Endothelial cell of umbilical vein (primary cell): ENCODE measurements at regions not wholly inside any gene's neighbourhood (a gene's known extent, or its start where the extent isn't known, plus 50 kb on each side); places are given as distances from the start of the nearest gene placed in this dataset.
A peak's percentile ranks its signal among the peaks of the same experiment; 100 is the strongest.

Experiments used
- BruUV-seq: library from RNA; stranded (reverse); fragments of 400-500 nt; replicated peaks from 2 replicates; lab custom pipeline; 2021; lab: Mats Ljungman, UMichigan
- CTCF ChIA-PET: fragments of 300-600, 350-600 bp; sonication (Branson Sonifier 250); formaldehyde crosslinking; loops from one replicate; lab custom pipeline; 2021; ENCODE audit warnings: antibody characterized with exemption, inconsistent platforms; lab: Charles Lee
- POLR2A ChIA-PET: fragments of 300-600, 350-600 bp; sonication (Branson Sonifier 250); formaldehyde crosslinking; loops from one replicate; lab custom pipeline; 2021; ENCODE audit warnings: antibody characterized with exemption, inconsistent platforms; lab: Charles Lee
- DNase-seq: peaks from one replicate; pipeline ENCODE4 v3.0.0-alpha.2; 2011; ENCODE audit warnings: low read depth, low spot score
- FAIRE-seq: peaks from 2 replicates; lab custom pipeline; 2011; peaks lifted over from hg19 to GRCh38; lab: Jason Lieb, UNC
- H2AFZ ChIP-seq: 2 replicates; pipeline ENCODE4 v1.6.0; 2012; ENCODE audit warnings: low read depth, low read length, control low read depth, inconsistent platforms
- H3K27ac ChIP-seq: 2 replicates; pipeline ENCODE4 v1.5.1; 2011; ENCODE audit warnings: low read depth, mild to moderate bottlenecking, control low read depth, low read length, moderate library complexity; ENCODE audit not compliant: insufficient read depth
- H3K27me3 ChIP-seq, 2 experiments: 2 replicates each; pipeline versions ENCODE4 v1.6.0 to v1.6.1; 2011; ENCODE audit warnings: low read length in 2 of 2, mixed read lengths in 1 of 2; ENCODE audit not compliant: control insufficient read depth in 2 of 2, insufficient read depth in 2 of 2
- H3K36me3 ChIP-seq, 2 experiments: 2 replicates in 1 of 2; 3 replicates in 1 of 2; pipeline ENCODE4 v1.5.1; 2011; ENCODE audit warnings: low read length in 2 of 2, mild to moderate bottlenecking in 1 of 2, moderate library complexity in 1 of 2; ENCODE audit not compliant: control insufficient read depth in 2 of 2, insufficient read depth in 2 of 2; ENCODE audit errors: extremely low read depth in 1 of 2
- H3K4me1 ChIP-seq: 3 replicates; pipeline ENCODE4 v1.5.1; 2011; ENCODE audit warnings: mild to moderate bottlenecking, low read length; ENCODE audit not compliant: control insufficient read depth, insufficient read depth; ENCODE audit errors: extremely low read depth
- H3K4me2 ChIP-seq: 2 replicates; pipeline ENCODE4 v1.6.1; 2011; ENCODE audit warnings: low read length, control low read depth, mixed read lengths; ENCODE audit not compliant: insufficient read depth
- H3K4me3 ChIP-seq, 3 experiments: fragments of 200-600 bp in 1 of 3; sonication (generic), shearing (Covaris generic) in 1 of 3; replicated peaks in 1 of 3; 2 replicates each; pipeline ENCODE4 v1.5.1; 2011 to 2016; ENCODE audit warnings: control low read depth in 3 of 3, low read length in 3 of 3, mild to moderate bottlenecking in 2 of 3, inconsistent platforms in 1 of 3, low read depth in 1 of 3, moderate library complexity in 1 of 3; ENCODE audit not compliant: insufficient read depth in 1 of 3
- H3K79me2 ChIP-seq: 2 replicates; pipeline ENCODE4 v1.6.0; 2012; ENCODE audit warnings: low read length, inconsistent platforms; ENCODE audit not compliant: control insufficient read depth, insufficient read depth
- H3K9ac ChIP-seq: replicated peaks from 2 replicates; pipeline ENCODE3; 2011; ENCODE audit warnings: low read length, control low read depth; ENCODE audit not compliant: insufficient read depth; ENCODE audit errors: extremely low read depth
- H3K9me1 ChIP-seq: replicated peaks from 3 replicates; pipeline ENCODE4 v1.6.0; 2011; ENCODE audit warnings: mild to moderate bottlenecking, low read length; ENCODE audit not compliant: control insufficient read depth, insufficient read depth; ENCODE audit errors: extremely low read depth
- H3K9me3 ChIP-seq: replicated peaks from 2 replicates; pipeline ENCODE4 v1.5.1; 2012; ENCODE audit warnings: low read length, inconsistent platforms; ENCODE audit not compliant: control insufficient read depth, insufficient read depth
- H4K20me1 ChIP-seq: replicated peaks from 2 replicates; pipeline ENCODE3; 2011; ENCODE audit warnings: mild to moderate bottlenecking, low read length; ENCODE audit not compliant: control insufficient read depth, insufficient read depth; ENCODE audit errors: extremely low read depth
- EZH2 ChIP-seq: IDR thresholded peaks from 2 replicates; pipeline ENCODE4 v1.6.1; 2012; ENCODE audit warnings: borderline replicate concordance, low read depth, mild to moderate bottlenecking, moderate library complexity, low read length, inconsistent platforms; ENCODE audit not compliant: severe bottlenecking
- FOS ChIP-seq: IDR thresholded peaks from 2 replicates; pipeline ENCODE4 v1.6.1; 2011; ENCODE audit warnings: mild to moderate bottlenecking, low read length, moderate library complexity, borderline replicate concordance; ENCODE audit not compliant: insufficient read depth
- GATA2 ChIP-seq: IDR thresholded peaks from 2 replicates; pipeline ENCODE4 v1.7.0; 2011; ENCODE audit warnings: low read depth, mild to moderate bottlenecking, moderate library complexity, mixed read lengths, low read length; ENCODE audit not compliant: insufficient read length, insufficient read depth
- MAX ChIP-seq: IDR thresholded peaks from 2 replicates; pipeline ENCODE4 v1.6.1; 2011; ENCODE audit not compliant: insufficient read depth, insufficient read length
- POLR2A ChIP-seq: IDR thresholded peaks from 2 replicates; pipeline ENCODE4 v1.6.1; 2012; ENCODE audit warnings: low read depth, mild to moderate bottlenecking, control low read depth, low read length
- POLR2AphosphoS5 ChIP-seq: IDR thresholded peaks from 2 replicates; pipeline ENCODE4 v1.6.1; 2012; ENCODE audit warnings: low read depth, mild to moderate bottlenecking, control low read depth, low read length, moderate library complexity; ENCODE audit not compliant: insufficient read depth
- dilution Hi-C: fragments of 300-500 bp; cut with MboI; formaldehyde crosslinking; loops from one replicate; pipeline ENCODE4 v1.15.0; 2019; ENCODE audit warnings: low sequenced_read_pairs; ENCODE audit not compliant: extremely low pct_ligation_motif_present
- intact Hi-C: fragments of 100-400 bp; cut with micrococcal nuclease; formaldehyde crosslinking; loops from one replicate; pipeline ENCODE4 v1.10.0; 2022
- TF ChIP-seq, protein P1 (sequence below), 2 donors: IDR thresholded peaks; 1 replicate in 1 of 2; 2 replicates in 1 of 2; pipeline ENCODE4 v1.5.1; 2011; ENCODE audit warnings: low read length in 2 of 2, mild to moderate bottlenecking in 2 of 2, moderate library complexity in 2 of 2, control low read depth in 1 of 2, inconsistent platforms in 1 of 2, low read depth in 1 of 2; ENCODE audit not compliant: insufficient read depth in 1 of 2; ENCODE audit errors: extremely low read depth in 1 of 2

GRCh38 chr10:92755725-92756124, 66.0 kb downstream of the HHEX start:
- DNase-seq = peak; percentile 86
- Histone ChIP-seq H3K27ac (peak overlapping the region; percentile 98), H3K9me3 (no peaks in the 10 kb centered on the region), H3K27me3 (no peaks in the 10 kb centered on the region), H3K9me1 (no peaks in the 10 kb centered on the region), H3K4me1 (peaks cover 48% of the 10 kb centered on the region), H3K79me2 (no peaks in the 10 kb centered on the region), H4K20me1 (no peaks in the 10 kb centered on the region), H3K4me2 (peak overlapping the region; percentile 90), H2AFZ (peak overlapping the region; percentile 45), H3K4me3 (peak overlapping the region in 1 of 3 experiments; percentile 31), H3K9ac (peak overlapping the region; percentile 72), H3K36me3 (no peaks in the 10 kb centered on the region)
- ChIA-PET CTCF (interaction anchor here (0.6 to 3.8 kb wide), 9 partner anchors 9 to 238 kb away, joined by 3 to 28 read pairs (median 4); partner anchors contain the start of genes HHEX and IDE), POLR2A (interaction anchor here (0.7 to 2.3 kb wide), 5 partner anchors 60 to 173 kb away, joined by 3 to 12 read pairs (median 4); partner anchors contain the start of gene HHEX)
- intact Hi-C loops (loop anchor here (1.0 to 5.0 kb wide), 9 partner anchors 57 to 163 kb away; partner anchors contain the start of gene KIF11), dilution Hi-C loops (no loop called here)
- no peak for FAIRE-seq
- BruUV-seq = no TSS peak
- TF ChIP-seq POLR2A (no peak), MAX (no peak), POLR2AphosphoS5 (no peak), FOS (no peak), GATA2 (no peak), EZH2 (no peak)
- TF ChIP-seq, protein P1, sequence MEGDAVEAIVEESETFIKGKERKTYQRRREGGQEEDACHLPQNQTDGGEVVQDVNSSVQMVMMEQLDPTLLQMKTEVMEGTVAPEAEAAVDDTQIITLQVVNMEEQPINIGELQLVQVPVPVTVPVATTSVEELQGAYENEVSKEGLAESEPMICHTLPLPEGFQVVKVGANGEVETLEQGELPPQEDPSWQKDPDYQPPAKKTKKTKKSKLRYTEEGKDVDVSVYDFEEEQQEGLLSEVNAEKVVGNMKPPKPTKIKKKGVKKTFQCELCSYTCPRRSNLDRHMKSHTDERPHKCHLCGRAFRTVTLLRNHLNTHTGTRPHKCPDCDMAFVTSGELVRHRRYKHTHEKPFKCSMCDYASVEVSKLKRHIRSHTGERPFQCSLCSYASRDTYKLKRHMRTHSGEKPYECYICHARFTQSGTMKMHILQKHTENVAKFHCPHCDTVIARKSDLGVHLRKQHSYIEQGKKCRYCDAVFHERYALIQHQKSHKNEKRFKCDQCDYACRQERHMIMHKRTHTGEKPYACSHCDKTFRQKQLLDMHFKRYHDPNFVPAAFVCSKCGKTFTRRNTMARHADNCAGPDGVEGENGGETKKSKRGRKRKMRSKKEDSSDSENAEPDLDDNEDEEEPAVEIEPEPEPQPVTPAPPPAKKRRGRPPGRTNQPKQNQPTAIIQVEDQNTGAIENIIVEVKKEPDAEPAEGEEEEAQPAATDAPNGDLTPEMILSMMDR (IDR thresholded peaks at IDR 0.05; ENCODE audit: extremely low read depth in 1 of 2, insufficient read depth in 1 of 2, low read depth in 1 of 2, low read length in 2 of 2) = no peak
